ENCODE measurements at regions not wholly inside any gene's neighbourhood (a gene's known extent, or its start where the extent isn't known, plus 50 kb on each side); places are given as distances from the start of the nearest gene placed in this dataset.

- POLR2A ChIA-PET, result no interaction called here
- intact Hi-C loops (cut with DNase I, micrococcal nuclease), result no loop called here
Measured at GRCh38 chr2:81290846-81291245, 986.3 kb upstream of the LRRTM1 start.

GRCh38 chr2:81283081-81283480, 978.5 kb upstream of the LRRTM1 start:
- Mint-ChIP-seq H3K27me3 (no peaks in the 10 kb centered on the region), H3K4me1 (ENCODE audit: low read depth) (no peaks in the 10 kb centered on the region), H3K27ac (no peak overlapping the region), H3K9me3 (peaks cover 5% of the 10 kb centered on the region), H3K4me3 (no peak overlapping the region), H3K36me3 (ENCODE audit: low read depth) (no peaks in the 10 kb centered on the region)
- ChIA-PET POLR2A (no interaction called here), CTCF (no interaction called here)
- no peak for TF ChIP-seq CTCF (IDR thresholded peaks at IDR 0.05)
- no peak for DNase-seq
- ATAC-seq (ENCODE audit: poor library complexity), result no peak
- H3K36me3 ChIP-seq (ENCODE audit: insufficient read depth, low read length), result no peaks in the 10 kb centered on the region
- no peaks in the 10 kb centered on the region for H3K27me3 ChIP-seq (ENCODE audit: control insufficient read depth in 1 of 2, insufficient read depth in 2 of 2, low read length in 2 of 2)
- intact Hi-C loops (cut with DNase I, micrococcal nuclease), result no loop called here
- H3K9me3 ChIP-seq (ENCODE audit: control insufficient read depth in 1 of 2, insufficient read depth in 1 of 2, low read length in 2 of 2), result peaks cover 0 to 4% of the 10 kb centered on the region in 2 experiments
- no peak overlapping the region for H3K4me3 ChIP-seq (ENCODE audit: low read length)
- no peaks in the 10 kb centered on the region for H3K4me1 ChIP-seq (ENCODE audit: insufficient read depth, low read length)
- no peak overlapping the region for H3K27ac ChIP-seq (ENCODE audit: low read depth in 1 of 2, low read length in 2 of 2)

More at GRCh38 chr2:81290846-81291245, 986.3 kb upstream of the LRRTM1 start:
- no peak overlapping the region for H3K4me3 Mint-ChIP-seq
- H3K27ac Mint-ChIP-seq, result no peak overlapping the region
- no peak for ATAC-seq (ENCODE audit: poor library complexity)
- DNase-seq, result no peak
- H3K36me3 Mint-ChIP-seq (ENCODE audit: low read depth), result no peaks in the 10 kb centered on the region
- peaks cover 19% of the 10 kb centered on the region for H3K9me3 Mint-ChIP-seq
- Histone ChIP-seq H3K4me1 (ENCODE audit: insufficient read depth, low read length) (no peaks in the 10 kb centered on the region), H3K9me3 (ENCODE audit: control insufficient read depth in 1 of 2, insufficient read depth in 1 of 2, low read length in 2 of 2) (peaks cover 4 to 14% of the 10 kb centered on the region in 2 experiments), H3K27ac (ENCODE audit: low read depth in 1 of 2, low read length in 2 of 2) (no peak overlapping the region), H3K36me3 (ENCODE audit: insufficient read depth, low read length) (no peaks in the 10 kb centered on the region), H3K27me3 (ENCODE audit: control insufficient read depth in 1 of 2, insufficient read depth in 2 of 2, low read length in 2 of 2) (no peaks in the 10 kb centered on the region), H3K4me3 (ENCODE audit: low read length) (no peak overlapping the region)
- no peak for TF ChIP-seq CTCF (IDR thresholded peaks at IDR 0.05)
- H3K4me1 Mint-ChIP-seq (ENCODE audit: low read depth), result no peaks in the 10 kb centered on the region
- no peaks in the 10 kb centered on the region for H3K27me3 Mint-ChIP-seq
- CTCF ChIA-PET, result no interaction called here

GRCh38 chr2:81282151-81282769, 977.7 kb upstream of the LRRTM1 start:
- POLR2A ChIA-PET, result no interaction called here
- Mint-ChIP-seq H3K27ac (no peak overlapping the region), H3K27me3 (no peaks in the 10 kb centered on the region), H3K4me1 (ENCODE audit: low read depth) (no peaks in the 10 kb centered on the region), H3K4me3 (no peak overlapping the region), H3K9me3 (peaks cover 5% of the 10 kb centered on the region), H3K36me3 (ENCODE audit: low read depth) (no peaks in the 10 kb centered on the region)
- CTCF ChIA-PET, result no interaction called here
- Histone ChIP-seq H3K27ac (ENCODE audit: low read depth in 1 of 2, low read length in 2 of 2) (no peak overlapping the region), H3K27me3 (ENCODE audit: control insufficient read depth in 1 of 2, insufficient read depth in 2 of 2, low read length in 2 of 2) (no peaks in the 10 kb centered on the region), H3K4me1 (ENCODE audit: insufficient read depth, low read length) (no peaks in the 10 kb centered on the region), H3K9me3 (ENCODE audit: control insufficient read depth in 1 of 2, insufficient read depth in 1 of 2, low read length in 2 of 2) (peaks cover 0 to 4% of the 10 kb centered on the region in 2 experiments), H3K36me3 (ENCODE audit: insufficient read depth, low read length) (no peaks in the 10 kb centered on the region), H3K4me3 (ENCODE audit: low read length) (no peak overlapping the region)
- intact Hi-C loops (cut with DNase I, micrococcal nuclease), result no loop called here
- ATAC-seq (ENCODE audit: poor library complexity), result no peak
- TF ChIP-seq CTCF (IDR thresholded peaks at IDR 0.05), result no peak
- no peak for DNase-seq
